Heart right ventricle (tissue), 16 donors: ENCODE measurements at regions not wholly inside any gene's neighbourhood (a gene's known extent, or its start where the extent isn't known, plus 50 kb on each side); places are given as distances from the start of the nearest gene placed in this dataset.
A peak's percentile ranks its signal among the peaks of the same experiment; 100 is the strongest.

Experiments
- ATAC-seq, 8 donors: fragments of 200-7000 bp; cut with Tn5 transposase; one replicate each; pipeline ENCODE4 v1.9.1; 2020; ENCODE audit warnings: mild to moderate bottlenecking in 8 of 8, moderate library complexity in 8 of 8, moderate number of reproducible peaks in 1 of 8
- DNase-seq, 2 donors: peaks; one replicate each; pipeline ENCODE4 v3.0.0-alpha.2; 2020
- H3K27ac ChIP-seq, 10 donors: fragments of 200-600 bp; sonication (generic) in 2 of 10; one replicate each; pipeline versions ENCODE4 v1.5.0 to v1.8.0; 2020 to 2022; ENCODE audit warnings: mild to moderate bottlenecking in 3 of 10
- H3K27me3 ChIP-seq, 7 donors: fragments of 200-600 bp; one replicate each; pipeline ENCODE4 v1.8.0; 2021 to 2022; ENCODE audit warnings: mild to moderate bottlenecking in 2 of 7
- H3K36me3 ChIP-seq, 9 donors: fragments of 200-600 bp; sonication (generic) in 1 of 9; one replicate each; pipeline versions ENCODE4 v1.5.0 to v1.8.0; 2020 to 2022; ENCODE audit warnings: mild to moderate bottlenecking in 2 of 9
- H3K4me1 ChIP-seq, 9 donors: fragments of 200-600 bp; sonication (generic) in 1 of 9; one replicate each; pipeline versions ENCODE4 v1.5.0 to v1.8.0; 2020 to 2022; ENCODE audit warnings: mild to moderate bottlenecking in 4 of 9
- H3K4me3 ChIP-seq, 10 donors: fragments of 200-600 bp; sonication (generic) in 2 of 10; one replicate each; pipeline versions ENCODE4 v1.5.0 to v1.8.0; 2020 to 2022; ENCODE audit warnings: mild to moderate bottlenecking in 7 of 10, moderate library complexity in 2 of 10
- H3K9me3 ChIP-seq, 11 donors: fragments of 200-600 bp in 10 of 11; sonication (generic) in 2 of 11; one replicate each; pipeline versions ENCODE4 v1.5.0 to v1.8.0; 2013 to 2022; ENCODE audit warnings: mild to moderate bottlenecking in 2 of 11, control low read depth in 1 of 11, moderate library complexity in 1 of 11
- CTCF ChIP-seq, 9 donors: fragments of 200-600 bp; sonication (generic) in 2 of 9; IDR thresholded peaks; one replicate each; pipeline versions ENCODE4 v1.5.0 to v1.8.0; 2021 to 2022; ENCODE audit warnings: antibody characterized with exemption in 9 of 9, mild to moderate bottlenecking in 5 of 9, moderate library complexity in 1 of 9
- WGBS, 2 donors: extraction: QIAGEN DNeasy Blood & Tissue Kit; methylation state at CpG; one replicate each; pipeline ENCODE4 v1.1.7; 2013; ENCODE audit warnings: inconsistent platforms in 1 of 2; 5-methylcytosine and 5-hydroxymethylcytosine counted together
- intact Hi-C, 10 donors: fragments of 100-400 bp; cut with DNase I; formaldehyde crosslinking; loops; one replicate each; pipeline versions ENCODE4 v1.11.1 to v1.14.2; 2022
- donor health status: Arrhythmogenic right ventricular cardiomyopathy.
- donor health status: ischemic (EF 13 %, LVEDD 7.1; RV severe dilation, severe dysfunction).
- donor health status: healthy with polysubstance abuse.
- donor health status: DM: no; HTN: yes; CAD: no.
- donor health status: DM: no; HTN: no; CAD: no.
- donor health status: ischemic (EF 25% LVEDD 6.9; RV normal size, moderate dysfunction).
- donor health status: ischemic (EF 25% LVEDD 5.7; RV mildly dilated, moderate dysfunction).
- donor health status: healthy.
- donor health status: DM: yes; HTN: yes; CAD: no.
- donor health status: Ischemic cardiomyopathy.
- donor health status: ischemic (EF 35%, LVEDD 5.7; RV mildly dilated, moderate dysfunction).
- donor health status: nonischemic (EF 11% LVEDD 7.7; RV severe dilation, severe dysfunction).
- donor health status: DM: yes; HTN: yes; CAD: no.
- donor health status: PGD.
- donor health status: ischemic (EF 29% LVEDD 5.4; RV normal size, mild dysfunction).
- donor health status: nonischemic (EF 23%, LVEDD 6.1; RV moderate dilation, normal function).

DNA sequence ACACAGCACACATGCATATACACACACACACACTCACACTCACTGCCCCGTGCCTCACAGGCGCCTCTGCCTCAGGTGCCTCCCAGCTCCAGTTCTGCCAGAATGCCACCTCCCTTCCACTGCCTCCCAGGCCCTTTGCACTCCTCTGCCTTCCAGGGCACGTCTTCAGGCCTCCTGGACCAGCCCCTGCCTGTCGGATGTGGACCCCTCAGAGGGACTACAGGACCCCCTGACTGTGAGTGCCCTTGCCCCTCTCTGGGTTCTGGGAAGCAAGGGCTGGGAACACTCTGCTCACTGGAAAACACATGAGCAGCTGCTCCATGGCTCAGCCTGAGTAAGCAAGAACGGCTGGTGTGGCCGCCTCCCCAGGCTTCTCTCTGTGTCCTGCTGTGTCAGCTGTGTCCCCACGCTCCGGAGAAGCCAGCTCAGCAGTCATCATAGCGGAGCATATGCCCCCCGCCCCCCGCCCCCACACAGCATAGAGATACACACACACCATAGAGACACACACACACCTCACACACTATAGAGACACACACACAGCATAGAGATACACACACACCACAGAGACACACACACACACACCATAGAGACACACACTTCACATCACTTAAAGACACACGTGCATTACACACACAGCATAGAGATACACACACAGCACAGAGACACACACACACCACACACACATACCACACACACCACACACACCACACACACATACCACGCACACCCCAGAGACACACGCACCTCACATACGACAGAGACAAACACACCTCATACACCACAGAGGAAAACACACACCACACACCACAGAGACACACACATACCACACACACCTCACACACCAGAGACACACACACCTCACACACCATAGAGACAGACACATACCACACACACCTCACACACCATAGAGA, 271.3 kb downstream of the CYRIA start:
- Histone ChIP-seq H3K4me3 (no peak overlapping the region), H3K4me1 (no peaks in the 10 kb centered on the region), H3K9me3 (no peaks in the 10 kb centered on the region), H3K27me3 (no peaks in the 10 kb centered on the region), H3K27ac (no peak overlapping the region), H3K36me3 (no peaks in the 10 kb centered on the region)
- DNase-seq: no peak
- peak in 3 of 8 donors; percentile 16 to 52 (median 36) for ATAC-seq
- intact Hi-C loops: no loop called here
- WGBS, 2 donors: 56 to 58% methylated on average over 15 of the region's 15 CpGs
- no peak for TF ChIP-seq CTCF (IDR thresholded peaks at IDR 0.05)

DNA sequence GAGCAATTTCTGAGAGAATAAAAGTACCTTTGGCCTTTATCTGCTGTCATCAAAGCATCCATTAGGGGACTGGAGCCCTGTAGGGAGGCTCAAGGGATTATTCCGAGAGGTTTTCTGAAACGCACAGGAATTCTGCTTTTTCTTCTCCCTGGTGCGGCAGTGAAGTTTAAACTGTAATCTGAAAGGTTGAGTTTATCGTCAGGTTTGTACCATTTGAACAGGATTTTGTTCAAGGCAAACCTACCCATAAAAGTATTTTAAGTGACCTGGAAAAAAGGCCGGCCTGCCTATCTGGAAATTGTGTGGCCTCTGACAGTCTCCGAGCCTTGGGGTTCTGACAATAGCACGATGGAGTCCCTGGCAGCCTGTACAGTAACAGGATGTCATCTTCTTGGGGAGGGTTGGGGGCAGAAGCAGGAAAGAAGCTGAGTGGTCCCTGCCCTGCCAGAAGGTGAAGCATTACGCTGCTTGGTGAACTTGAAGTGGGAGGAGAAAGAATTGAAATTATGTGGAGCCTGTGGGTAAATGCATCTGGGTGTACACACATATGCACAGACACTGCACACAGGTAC, 272.0 kb downstream of the CYRIA start:
- H3K4me3 ChIP-seq: no peak overlapping the region
- no peaks in the 10 kb centered on the region for H3K9me3 ChIP-seq
- no peaks in the 10 kb centered on the region for H3K4me1 ChIP-seq
- WGBS, 2 donors: 63 to 77% methylated on average over 8 of the region's 8 CpGs
- no peaks in the 10 kb centered on the region for H3K27me3 ChIP-seq
- H3K27ac ChIP-seq: no peak overlapping the region
- intact Hi-C loops: no loop called here
- H3K36me3 ChIP-seq: no peaks in the 10 kb centered on the region
- ATAC-seq: no peak
- DNase-seq: no peak
- no peak for TF ChIP-seq CTCF (IDR thresholded peaks at IDR 0.05)

- no peak for TF ChIP-seq CTCF (IDR thresholded peaks at IDR 0.05)
- 62 to 68% methylated on average over 14 of the region's 14 CpGs for WGBS, 2 donors
- intact Hi-C loops: no loop called here
Measured at GRCh38 chr2:16392647-16393499, 272.8 kb downstream of the CYRIA start.

DNA sequence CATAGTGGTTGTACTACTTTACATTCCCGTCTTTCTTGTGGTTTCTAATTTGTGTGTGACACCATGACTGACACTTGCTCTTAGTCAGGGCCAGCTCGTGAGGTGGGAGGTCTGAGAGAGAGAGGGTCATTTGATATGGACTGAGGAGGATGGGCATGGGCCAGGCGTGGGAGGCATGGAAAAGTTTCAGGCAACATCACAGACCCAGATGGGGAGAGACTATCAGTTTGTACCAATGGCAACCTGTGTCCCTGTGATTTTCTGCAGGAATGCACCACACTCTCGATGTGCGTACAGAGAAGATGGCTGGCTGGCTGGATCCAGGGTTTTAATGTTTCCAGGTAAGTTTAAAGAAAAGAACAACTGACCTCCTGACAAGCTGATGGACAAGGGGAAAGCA, 273.6 kb downstream of the CYRIA start:
- Histone ChIP-seq H3K27me3 (no peaks in the 10 kb centered on the region), H3K27ac (no peak overlapping the region), H3K4me3 (no peak overlapping the region), H3K36me3 (no peaks in the 10 kb centered on the region), H3K9me3 (no peaks in the 10 kb centered on the region), H3K4me1 (no peaks in the 10 kb centered on the region)
- intact Hi-C loops: no loop called here
- no peak for DNase-seq
- ATAC-seq: no peak
- 79 to 83% methylated on average over 5 of the region's 5 CpGs for WGBS, 2 donors
- TF ChIP-seq CTCF (IDR thresholded peaks at IDR 0.05): no peak

More at GRCh38 chr2:16392647-16393499, 272.8 kb downstream of the CYRIA start:
- Histone ChIP-seq H3K9me3 (no peaks in the 10 kb centered on the region), H3K27ac (no peak overlapping the region), H3K36me3 (no peaks in the 10 kb centered on the region), H3K4me3 (no peak overlapping the region), H3K4me1 (no peaks in the 10 kb centered on the region), H3K27me3 (no peaks in the 10 kb centered on the region)
- DNase-seq: no peak
- ATAC-seq: peak in 2 of 8 donors; percentile 21 to 48
